ENCODE measurements at regions not wholly inside any gene's neighbourhood (a gene's known extent, or its start where the extent isn't known, plus 50 kb on each side); places are given as distances from the start of the nearest gene placed in this dataset.
A peak's percentile ranks its signal among the peaks of the same experiment; 100 is the strongest.

- DNase-seq = no peak
Observed at GRCh38 chr2:158049129-158049855, 52.4 kb upstream of the UPP2 start.

GRCh38 chr2:158048327-158048726, 53.3 kb upstream of the UPP2 start:
- DNase-seq = no peak

- DNase-seq = no peak
Observed at GRCh38 chr2:158047156-158047611, 54.5 kb upstream of the UPP2 start.

GRCh38 chr2:158046121-158046880, 55.4 kb upstream of the UPP2 start:
- DNase-seq = no peak

- no peak for DNase-seq
Observed at GRCh38 chr2:158045362-158045761, 56.3 kb upstream of the UPP2 start.

- no peak for DNase-seq
Observed at GRCh38 chr2:158043181-158043948, 58.3 kb upstream of the UPP2 start.

GRCh38 chr2:158042666-158043065, 59.0 kb upstream of the UPP2 start:
- no peak for DNase-seq

- no peak for DNase-seq
Observed at GRCh38 chr2:158042245-158042644, 59.4 kb upstream of the UPP2 start.

GRCh38 chr2:158041400-158041799, 60.3 kb upstream of the UPP2 start:
- no peak for DNase-seq

GRCh38 chr2:158038901-158039300, 62.8 kb upstream of the UPP2 start:
- DNase-seq = no peak

GRCh38 chr2:158034198-158034866, 67.3 kb upstream of the UPP2 start:
- DNase-seq = peak; percentile 19

- no peak for DNase-seq
Observed at GRCh38 chr2:158031371-158031770, 70.3 kb upstream of the UPP2 start.

GRCh38 chr2:158025255-158025996, 76.2 kb upstream of the UPP2 start:
- no peak for DNase-seq

GRCh38 chr2:158024288-158024898, 77.3 kb upstream of the UPP2 start:
- peak; percentile 54 for DNase-seq

GRCh38 chr2:158022888-158023287, 78.8 kb upstream of the UPP2 start:
- DNase-seq = no peak

- DNase-seq = no peak
Observed at GRCh38 chr2:158021226-158021625, 80.5 kb upstream of the UPP2 start.

- peak; percentile 19 for DNase-seq
Observed at GRCh38 chr2:158015428-158016076, 86.1 kb upstream of the UPP2 start.

GRCh38 chr2:158013891-158014290, 87.8 kb upstream of the UPP2 start:
- no peak for DNase-seq

- DNase-seq = peak; percentile 6
Observed at GRCh38 chr2:158011055-158011771, 90.5 kb upstream of the UPP2 start.

- no peak for DNase-seq
Observed at GRCh38 chr2:158009399-158009798, 92.3 kb upstream of the UPP2 start.
